Activated CD8-positive, alpha-beta T cell treated with anti-CD3 and anti-CD28 coated beads, Interleukin-2, amount 10 ng/mL, durations not matched to agents 7 days and 5 days (primary cell): ENCODE measurements at regions not wholly inside any gene's neighbourhood (a gene's known extent, or its start where the extent isn't known, plus 50 kb on each side); places are given as distances from the start of the nearest gene placed in this dataset.
"Not testable (repeated sequence)": the region's sequence is repeated elsewhere in the genome, so short reads cannot be mapped to it uniquely, and the experiment has no call there.

Source experiments
- ATAC-seq: fragments of 150-1000 bp; cut with Tn5 transposase; one replicate; pipeline ENCODE4 v1.10.0; 2021; ENCODE audit warnings: moderate library complexity
- CTCF ChIA-PET: fragments of 350-600 bp; sonication (Branson Sonifier 250); formaldehyde crosslinking; loops from one replicate; lab custom pipeline; 2021; ENCODE audit warnings: antibody characterized with exemption; lab: Charles Lee
- POLR2A ChIA-PET: fragments of 350-600 bp; sonication (Branson Sonifier 250); formaldehyde crosslinking; loops from one replicate; lab custom pipeline; 2021; ENCODE audit warnings: antibody characterized with exemption; lab: Charles Lee
- DNase-seq: peaks from one replicate; pipeline ENCODE4 v3.0.0-alpha.2; 2020
- H3K27ac Mint-ChIP-seq: one replicate; pipeline ENCODE4 v1.8.0; 2021; ENCODE audit warnings: mild to moderate bottlenecking, mixed read lengths
- H3K27me3 Mint-ChIP-seq: one replicate; pipeline ENCODE4 v1.8.0; 2021; ENCODE audit warnings: low read depth, mixed read lengths
- H3K36me3 Mint-ChIP-seq: one replicate; pipeline ENCODE4 v1.8.0; 2021; ENCODE audit warnings: low read depth, mixed read lengths
- H3K4me1 Mint-ChIP-seq: one replicate; pipeline ENCODE4 v1.8.0; 2021; ENCODE audit warnings: low read depth, mixed read lengths
- H3K4me3 Mint-ChIP-seq: one replicate; pipeline ENCODE4 v1.8.0; 2021; ENCODE audit warnings: mild to moderate bottlenecking, mixed read lengths
- H3K9me3 Mint-ChIP-seq: one replicate; pipeline ENCODE4 v1.8.0; 2022; ENCODE audit warnings: mixed read lengths; ENCODE audit not compliant: insufficient read depth

GRCh38 chr9:104993291-104993963 lies 65.5 kb upstream of the ABCA1 start:
- CTCF ChIA-PET, result no interaction called here
- H3K9me3 Mint-ChIP-seq, result no peaks in the 10 kb centered on the region

GRCh38 chr9:104997536-104997935 lies 69.6 kb upstream of the ABCA1 start:
- no peak for ATAC-seq
- Mint-ChIP-seq H3K9me3 (no peaks in the 10 kb centered on the region), H3K27me3 (peaks cover 32% of the 10 kb centered on the region), H3K4me3 (no peak overlapping the region), H3K36me3 (no peaks in the 10 kb centered on the region), H3K4me1 (peaks cover 11% of the 10 kb centered on the region), H3K27ac (no peak overlapping the region)
- POLR2A ChIA-PET, result interaction anchor here (0.6 kb wide), 1 partner anchor 89 kb away, joined by 3 read pairs; no protein-coding TSS in a partner anchor
- DNase-seq, result no peak
- CTCF ChIA-PET, result interaction anchor here (0.7 to 2.2 kb wide), 2 partner anchors 13 to 134 kb away, joined by 3 to 10 read pairs; no protein-coding TSS in a partner anchor

More at GRCh38 chr9:104993291-104993963, 65.5 kb upstream of the ABCA1 start:
- ATAC-seq (no peak), DNase-seq (no peak)
- Mint-ChIP-seq H3K4me1 (peaks cover 31% of the 10 kb centered on the region), H3K27ac (no peak overlapping the region), H3K27me3 (peaks cover 38% of the 10 kb centered on the region), H3K36me3 (no peaks in the 10 kb centered on the region), H3K4me3 (no peak overlapping the region)
- POLR2A ChIA-PET, result interaction anchor here (1.2 kb wide), 1 partner anchor 9 kb away, joined by 4 read pairs; no protein-coding TSS in a partner anchor

- ChIA-PET CTCF (interaction anchor here (2.2 kb wide), 1 partner anchor 136 kb away, joined by 10 read pairs; no protein-coding TSS in a partner anchor), POLR2A (no interaction called here)
- H3K27me3 Mint-ChIP-seq, result peaks cover 22% of the 10 kb centered on the region
- H3K4me1 Mint-ChIP-seq, result no peaks in the 10 kb centered on the region
- H3K9me3 Mint-ChIP-seq, result no peaks in the 10 kb centered on the region
- DNase-seq, result no peak
- no peaks in the 10 kb centered on the region for H3K36me3 Mint-ChIP-seq
- H3K4me3 Mint-ChIP-seq, result no peak overlapping the region
- H3K27ac Mint-ChIP-seq, result no peak overlapping the region
- no peak for ATAC-seq
These were observed 71.2 kb upstream of the ABCA1 start for GRCh38 chr9:104999136-104999535.

GRCh38 chr9:105000529-105000928 lies 72.6 kb upstream of the ABCA1 start:
- DNase-seq, ATAC-seq, POLR2A ChIA-PET, H3K4me3 Mint-ChIP-seq, CTCF ChIA-PET, H3K36me3 Mint-ChIP-seq, H3K27ac Mint-ChIP-seq, H3K9me3 Mint-ChIP-seq, H3K4me1 Mint-ChIP-seq: not testable (repeated sequence)
- peaks cover 21% of the 10 kb centered on the region for H3K27me3 Mint-ChIP-seq

GRCh38 chr9:105004466-105005090 lies 76.6 kb upstream of the ABCA1 start:
- H3K4me3 Mint-ChIP-seq, result no peak overlapping the region
- ATAC-seq (no peak), DNase-seq (no peak)
- POLR2A ChIA-PET, result no interaction called here
- no peaks in the 10 kb centered on the region for H3K9me3 Mint-ChIP-seq
- no peak overlapping the region for H3K27ac Mint-ChIP-seq
- no peaks in the 10 kb centered on the region for H3K36me3 Mint-ChIP-seq
- H3K4me1 Mint-ChIP-seq, result peaks cover 9% of the 10 kb centered on the region
- CTCF ChIA-PET, result no interaction called here
- H3K27me3 Mint-ChIP-seq, result peaks cover 11% of the 10 kb centered on the region

GRCh38 chr9:105005186-105005585 lies 77.2 kb upstream of the ABCA1 start:
- ATAC-seq (no peak), DNase-seq (no peak)
- Mint-ChIP-seq H3K9me3 (no peaks in the 10 kb centered on the region), H3K27ac (no peak overlapping the region), H3K27me3 (peaks cover 12% of the 10 kb centered on the region), H3K4me1 (peaks cover 9% of the 10 kb centered on the region), H3K36me3 (no peaks in the 10 kb centered on the region), H3K4me3 (no peak overlapping the region)
- ChIA-PET POLR2A (no interaction called here), CTCF (no interaction called here)

GRCh38 chr9:105006514-105006913 lies 78.6 kb upstream of the ABCA1 start:
- CTCF ChIA-PET, result no interaction called here
- no peak overlapping the region for H3K4me3 Mint-ChIP-seq
- POLR2A ChIA-PET, result no interaction called here
- DNase-seq (no peak), ATAC-seq (no peak)
- H3K4me1 Mint-ChIP-seq, result peaks cover 9% of the 10 kb centered on the region
- no peak overlapping the region for H3K27ac Mint-ChIP-seq
- H3K9me3 Mint-ChIP-seq, result peaks cover 3% of the 10 kb centered on the region
- no peaks in the 10 kb centered on the region for H3K36me3 Mint-ChIP-seq
- H3K27me3 Mint-ChIP-seq, result peaks cover 20% of the 10 kb centered on the region

GRCh38 chr9:105007143-105007542 lies 79.2 kb upstream of the ABCA1 start:
- Mint-ChIP-seq H3K4me1 (peaks cover 9% of the 10 kb centered on the region), H3K27me3 (peaks cover 22% of the 10 kb centered on the region), H3K9me3 (peaks cover 4% of the 10 kb centered on the region), H3K4me3 (no peak overlapping the region), H3K27ac (no peak overlapping the region), H3K36me3 (no peaks in the 10 kb centered on the region)
- CTCF ChIA-PET, result no interaction called here
- POLR2A ChIA-PET, result no interaction called here
- DNase-seq (no peak), ATAC-seq (no peak)

- POLR2A ChIA-PET, H3K27ac Mint-ChIP-seq, H3K9me3 Mint-ChIP-seq, H3K4me3 Mint-ChIP-seq, CTCF ChIA-PET, H3K4me1 Mint-ChIP-seq, H3K36me3 Mint-ChIP-seq, DNase-seq, ATAC-seq: not testable (repeated sequence)
- H3K27me3 Mint-ChIP-seq, result peaks cover 33% of the 10 kb centered on the region
These were observed 82.1 kb upstream of the ABCA1 start for GRCh38 chr9:105010089-105010488.

- no peaks in the 10 kb centered on the region for H3K4me1 Mint-ChIP-seq
These were observed 94.0 kb upstream of the ABCA1 start for GRCh38 chr9:105021917-105022316.

GRCh38 chr9:105022545-105022944 lies 94.6 kb upstream of the ABCA1 start:
- H3K27me3 Mint-ChIP-seq, ATAC-seq, H3K9me3 Mint-ChIP-seq, H3K36me3 Mint-ChIP-seq, CTCF ChIA-PET, DNase-seq, POLR2A ChIA-PET, H3K27ac Mint-ChIP-seq, H3K4me1 Mint-ChIP-seq, H3K4me3 Mint-ChIP-seq: not testable (repeated sequence)

More at GRCh38 chr9:105021917-105022316, 94.0 kb upstream of the ABCA1 start:
- Mint-ChIP-seq H3K4me3 (no peak overlapping the region), H3K36me3 (no peaks in the 10 kb centered on the region), H3K27me3 (peaks cover 5% of the 10 kb centered on the region), H3K27ac (no peak overlapping the region), H3K9me3 (no peaks in the 10 kb centered on the region)
- CTCF ChIA-PET, result no interaction called here
- POLR2A ChIA-PET, result no interaction called here
- no peak for DNase-seq
- ATAC-seq, result no peak

GRCh38 chr9:105023788-105024187 lies 95.8 kb upstream of the ABCA1 start:
- ChIA-PET CTCF (no interaction called here), POLR2A (no interaction called here)
- ATAC-seq, result no peak
- Mint-ChIP-seq H3K4me1 (no peaks in the 10 kb centered on the region), H3K27ac (no peak overlapping the region), H3K27me3 (peaks cover 5% of the 10 kb centered on the region), H3K4me3 (no peak overlapping the region), H3K36me3 (no peaks in the 10 kb centered on the region), H3K9me3 (no peaks in the 10 kb centered on the region)
- no peak for DNase-seq
